Tibial nerve (tissue), 4 donors: ENCODE measurements at regions not wholly inside any gene's neighbourhood (a gene's known extent, or its start where the extent isn't known, plus 50 kb on each side); places are given as distances from the start of the nearest gene placed in this dataset.

ENCODE experiments used
- DNase-seq, 2 donors: peaks; one replicate each; pipeline ENCODE4 v3.0.0-alpha.2; 2019; ENCODE audit warnings: low spot score in 2 of 2
- H3K27ac ChIP-seq, 4 donors: fragments of 200-600 bp; sonication (generic) in 3 of 4; one replicate each; pipeline ENCODE4 v1.5.1; 2017 to 2019; ENCODE audit warnings: mild to moderate bottlenecking in 1 of 4
- H3K27me3 ChIP-seq, 2 donors: fragments of 200-600 bp; sonication (generic) in 1 of 2; one replicate each; pipeline versions ENCODE4 v1.5.1 to v1.6.0; 2017 to 2019
- H3K36me3 ChIP-seq, 3 donors: fragments of 200-600 bp; sonication (generic); one replicate each; pipeline ENCODE4 v1.5.1; 2018 to 2019
- H3K4me1 ChIP-seq, 4 donors: fragments of 200-600 bp; sonication (generic) in 3 of 4; one replicate each; pipeline ENCODE4 v1.5.1; 2017 to 2019
- H3K4me3 ChIP-seq, 4 donors: fragments of 200-600 bp; sonication (generic) in 3 of 4; one replicate each; pipeline ENCODE4 v1.5.1; 2017 to 2019; ENCODE audit warnings: mild to moderate bottlenecking in 1 of 4, moderate library complexity in 1 of 4
- H3K9me3 ChIP-seq, 4 donors: fragments of 200-600 bp; sonication (generic) in 3 of 4; one replicate each; pipeline ENCODE4 v1.5.1; 2017 to 2019
- CTCF ChIP-seq, 5 experiments: fragments of 200-600 bp in 3 of 5; fragments of 450-650 bp in 2 of 5; sonication (generic) in 3 of 5; IDR thresholded peaks; one replicate each; pipeline ENCODE4 v1.5.1; 2016 to 2019; ENCODE audit warnings: antibody characterized with exemption in 5 of 5, mild to moderate bottlenecking in 3 of 5, moderate library complexity in 2 of 5
- EP300 ChIP-seq, 2 donors: sonication (generic); formaldehyde crosslinking; IDR thresholded peaks; one replicate each; pipeline ENCODE4 v1.6.1; 2017; ENCODE audit warnings: antibody characterized with exemption in 2 of 2, mild to moderate bottlenecking in 1 of 2
- POLR2A ChIP-seq, 2 donors: fragments of 450-650 bp; IDR thresholded peaks; one replicate each; pipeline ENCODE4 v1.6.1; 2017; ENCODE audit warnings: antibody characterized with exemption in 2 of 2, mild to moderate bottlenecking in 2 of 2, moderate library complexity in 2 of 2
- WGBS, 2 donors: methylation state at CpG; one replicate each; pipeline ENCODE4 v1.1.5; 2018; 5-methylcytosine and 5-hydroxymethylcytosine counted together

GRCh38 chr11:97934572-97935208 is 1086.1 kb upstream of the CNTN5 start:
- WGBS, 2 donors: 74 to 80% methylated on average over 5 of the region's 5 CpGs
- TF ChIP-seq CTCF (IDR thresholded peaks at IDR 0.05) (no peak), POLR2A (IDR thresholded peaks at IDR 0.05) (no peak), EP300 (IDR thresholded peaks at IDR 0.05) (no peak)

GRCh38 chr11:97937501-97937900 is 1083.2 kb upstream of the CNTN5 start:
- no peaks in the 10 kb centered on the region for H3K27me3 ChIP-seq
- peaks cover 0 to 4% (median 0%) of the 10 kb centered on the region in 4 donors for H3K9me3 ChIP-seq
- H3K27ac ChIP-seq: no peak overlapping the region
- H3K4me3 ChIP-seq: no peak overlapping the region
- no peak for DNase-seq
- no peaks in the 10 kb centered on the region for H3K36me3 ChIP-seq
- H3K4me1 ChIP-seq: no peaks in the 10 kb centered on the region
- TF ChIP-seq POLR2A (IDR thresholded peaks at IDR 0.05): no peak
- no peak for TF ChIP-seq EP300 (IDR thresholded peaks at IDR 0.05)
- no peak for TF ChIP-seq CTCF (IDR thresholded peaks at IDR 0.05)
- WGBS, 2 donors: 84% methylated on average over 3 of the region's 3 CpGs

More at GRCh38 chr11:97934572-97935208, 1086.1 kb upstream of the CNTN5 start:
- DNase-seq: no peak
- Histone ChIP-seq H3K27me3 (no peaks in the 10 kb centered on the region), H3K27ac (no peak overlapping the region), H3K4me1 (no peaks in the 10 kb centered on the region), H3K9me3 (no peaks in the 10 kb centered on the region), H3K36me3 (no peaks in the 10 kb centered on the region), H3K4me3 (no peak overlapping the region)

GRCh38 chr11:97938789-97939188 is 1082.0 kb upstream of the CNTN5 start:
- DNase-seq: no peak
- Histone ChIP-seq H3K27ac (no peak overlapping the region), H3K4me1 (no peaks in the 10 kb centered on the region), H3K9me3 (peaks cover 0 to 4% (median 0%) of the 10 kb centered on the region in 4 donors), H3K27me3 (no peaks in the 10 kb centered on the region), H3K4me3 (no peak overlapping the region), H3K36me3 (no peaks in the 10 kb centered on the region)
- TF ChIP-seq CTCF (IDR thresholded peaks at IDR 0.05) (no peak), EP300 (IDR thresholded peaks at IDR 0.05) (no peak), POLR2A (IDR thresholded peaks at IDR 0.05) (no peak)
- WGBS, 2 donors: 79 to 83% methylated on average over 2 of the region's 2 CpGs

GRCh38 chr11:97943493-97943892 is 1077.3 kb upstream of the CNTN5 start:
- TF ChIP-seq CTCF (IDR thresholded peaks at IDR 0.05): no peak
- TF ChIP-seq POLR2A (IDR thresholded peaks at IDR 0.05): no peak
- no peak for TF ChIP-seq EP300 (IDR thresholded peaks at IDR 0.05)
- H3K9me3 ChIP-seq: peaks cover 0 to 4% (median 0%) of the 10 kb centered on the region in 4 donors
- 62 to 65% methylated on average over 2 of the region's 2 CpGs for WGBS, 2 donors
- no peaks in the 10 kb centered on the region for H3K36me3 ChIP-seq
- H3K27me3 ChIP-seq: no peaks in the 10 kb centered on the region
- no peak overlapping the region for H3K27ac ChIP-seq
- no peak for DNase-seq
- no peaks in the 10 kb centered on the region for H3K4me1 ChIP-seq
- no peak overlapping the region for H3K4me3 ChIP-seq

- no peak overlapping the region for H3K27ac ChIP-seq
- H3K4me3 ChIP-seq: no peak overlapping the region
- H3K27me3 ChIP-seq: no peaks in the 10 kb centered on the region
- 92 to 97% methylated on average over 1 of the region's 1 CpG for WGBS, 2 donors
- H3K36me3 ChIP-seq: no peaks in the 10 kb centered on the region
- TF ChIP-seq EP300 (IDR thresholded peaks at IDR 0.05) (no peak), POLR2A (IDR thresholded peaks at IDR 0.05) (no peak), CTCF (IDR thresholded peaks at IDR 0.05) (no peak)
- no peaks in the 10 kb centered on the region for H3K9me3 ChIP-seq
- no peaks in the 10 kb centered on the region for H3K4me1 ChIP-seq
- no peak for DNase-seq
These were observed 1072.0 kb upstream of the CNTN5 start for GRCh38 chr11:97948793-97949192.
